NCI-H69 (cell line): ENCODE measurements at regions not wholly inside any gene's neighbourhood (a gene's known extent, or its start where the extent isn't known, plus 50 kb on each side); places are given as distances from the start of the nearest gene placed in this dataset.

Experiments used
- DNase-seq: peaks from one replicate; lab custom pipeline; 2025; lab: John Stamatoyannopoulos, UW

DNA sequence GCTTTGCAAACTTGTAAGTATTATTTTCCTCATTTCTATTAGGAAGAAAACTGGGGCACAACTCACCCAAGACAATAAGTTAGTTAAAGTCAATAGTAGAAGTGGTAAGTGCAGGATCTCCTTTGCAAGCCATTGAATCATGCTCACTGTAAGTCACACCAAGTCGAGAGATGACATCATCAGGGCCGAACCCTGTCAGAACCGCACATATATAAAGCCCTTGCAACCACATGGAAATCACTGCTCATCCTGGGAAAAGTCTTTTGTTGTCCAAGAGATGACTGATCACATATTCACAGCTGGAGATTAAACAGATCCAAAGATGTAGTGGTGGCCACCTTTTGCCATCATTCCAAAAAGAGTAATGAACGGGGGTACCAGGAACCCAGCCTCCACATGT, 484.8 kb upstream of the ID2 start:
- peak; percentile 19 for DNase-seq

DNA sequence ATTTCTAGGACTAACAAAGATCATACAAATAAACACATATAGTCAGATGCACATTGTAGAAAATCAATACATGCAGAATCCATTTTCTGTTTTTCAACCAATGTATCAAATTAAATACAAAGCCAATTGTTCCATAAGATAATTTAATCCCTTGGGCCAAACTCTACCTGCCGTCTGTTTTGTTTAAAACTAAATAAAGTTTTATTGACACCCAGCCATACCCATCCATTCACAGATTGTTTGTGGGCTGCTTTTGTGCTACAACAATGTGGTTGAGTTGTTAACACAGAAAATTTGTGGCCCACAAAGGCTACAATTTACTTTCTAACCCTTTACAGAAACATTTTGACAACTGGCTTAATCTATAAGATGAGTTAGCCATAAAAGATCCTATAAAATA, 484.0 kb upstream of the ID2 start:
- no peak for DNase-seq

GRCh38 chr2:8198766-8199382, 483.0 kb upstream of the ID2 start:
- no peak for DNase-seq

DNA sequence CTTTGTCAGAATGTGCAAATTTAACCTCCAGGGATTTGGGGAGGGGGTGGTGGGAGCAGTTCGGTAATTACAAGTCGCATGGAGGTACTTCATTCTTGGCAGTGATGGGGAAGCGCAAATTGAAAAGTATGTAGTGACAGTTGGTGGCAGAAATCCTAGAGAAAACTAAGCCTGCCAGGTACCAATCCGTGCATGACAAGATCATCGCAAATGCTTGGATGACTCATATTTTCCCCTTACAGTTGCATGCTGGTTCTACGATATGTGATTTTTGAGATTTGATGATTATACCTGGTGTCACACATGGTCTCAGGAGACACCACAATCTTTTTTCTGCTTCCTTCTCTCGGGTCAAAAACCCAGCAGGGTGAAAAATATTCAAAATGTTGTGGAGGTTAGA, 479.7 kb upstream of the ID2 start:
- peak; percentile 20 for DNase-seq

GRCh38 chr2:8203364-8203763, 478.5 kb upstream of the ID2 start:
- DNase-seq = peak; percentile 60

DNA sequence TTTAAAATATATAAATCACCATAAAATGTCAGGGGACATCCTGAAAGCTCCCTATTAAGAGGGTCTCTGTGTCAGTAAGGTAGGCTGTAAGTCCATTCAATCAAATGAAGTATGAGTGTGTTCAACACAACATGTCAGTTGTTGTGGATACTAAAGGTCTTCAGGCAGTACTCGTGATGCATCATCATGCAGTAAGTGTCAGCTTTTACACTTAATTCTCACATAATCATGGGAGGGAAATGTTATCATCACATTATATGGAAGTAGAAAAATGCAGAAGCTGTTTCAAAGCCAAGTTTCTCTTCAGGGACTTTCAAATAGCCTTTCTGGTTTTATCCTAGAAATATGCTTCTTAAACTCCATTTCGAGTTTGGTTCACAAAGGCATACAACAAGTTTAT, 477.1 kb upstream of the ID2 start:
- DNase-seq = no peak

GRCh38 chr2:8209494-8209893, 472.4 kb upstream of the ID2 start:
- DNase-seq = no peak

GRCh38 chr2:8211384-8211783, 470.5 kb upstream of the ID2 start:
- DNase-seq = no peak

GRCh38 chr2:8212239-8212638, 469.6 kb upstream of the ID2 start:
- no peak for DNase-seq

DNA sequence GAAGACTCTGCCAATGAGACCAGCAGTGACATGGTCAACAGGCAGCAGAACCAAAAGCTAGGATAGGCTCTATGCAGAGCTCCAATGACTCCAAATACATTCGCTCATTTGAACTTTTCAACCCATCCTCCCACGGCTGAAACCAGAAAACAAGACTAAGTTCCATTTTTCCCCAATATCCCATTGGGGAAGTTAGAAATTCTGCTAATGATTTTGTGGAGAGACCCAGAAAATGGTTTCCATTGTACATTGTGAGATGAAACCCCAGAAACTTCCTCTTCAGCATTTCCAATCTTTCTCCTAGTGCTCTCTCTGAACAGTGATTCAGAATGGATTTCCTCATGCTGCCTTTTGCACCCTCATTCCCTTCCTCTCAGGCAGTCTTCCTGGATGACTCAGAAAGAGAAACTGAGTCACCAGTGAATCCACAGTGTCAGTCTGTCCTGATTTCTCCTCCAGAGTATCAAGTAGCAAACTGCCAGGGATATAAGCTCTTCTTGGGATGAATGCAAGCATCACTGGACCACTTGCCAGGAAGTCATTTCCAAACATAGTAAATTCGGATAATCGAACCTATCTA, 467.7 kb upstream of the ID2 start:
- no peak for DNase-seq

DNA sequence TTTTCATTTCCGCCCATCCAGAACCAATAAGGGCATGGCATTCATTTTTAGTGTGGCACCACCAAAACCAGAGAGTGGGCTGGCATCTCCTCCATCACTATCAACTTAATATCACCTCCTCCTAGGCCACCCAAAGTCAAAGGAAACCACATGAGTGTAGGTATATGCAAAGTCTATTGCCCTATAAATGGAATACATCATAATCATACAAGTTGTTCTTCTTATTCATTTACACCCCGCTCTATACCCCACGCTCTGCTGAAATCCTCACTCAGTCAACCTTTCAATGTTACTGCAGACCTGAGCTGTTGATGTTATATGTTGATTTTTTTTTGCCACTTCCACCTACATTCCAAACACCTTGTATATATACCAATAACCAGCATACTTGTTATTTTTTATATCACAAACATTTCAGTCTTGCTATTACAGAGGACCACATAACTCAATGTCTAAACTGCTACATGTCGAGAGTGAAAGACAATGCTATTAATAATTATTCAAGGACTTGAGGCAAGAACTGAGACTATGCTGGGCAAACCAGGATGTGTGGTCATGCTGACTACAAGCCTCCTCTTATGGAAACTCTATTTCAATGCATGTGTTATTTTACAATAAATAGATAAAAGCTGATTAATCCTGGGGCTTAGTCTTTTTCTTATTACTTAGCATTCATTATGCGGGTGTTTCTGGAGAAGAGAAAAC, 466.5 kb upstream of the ID2 start:
- no peak for DNase-seq

DNA sequence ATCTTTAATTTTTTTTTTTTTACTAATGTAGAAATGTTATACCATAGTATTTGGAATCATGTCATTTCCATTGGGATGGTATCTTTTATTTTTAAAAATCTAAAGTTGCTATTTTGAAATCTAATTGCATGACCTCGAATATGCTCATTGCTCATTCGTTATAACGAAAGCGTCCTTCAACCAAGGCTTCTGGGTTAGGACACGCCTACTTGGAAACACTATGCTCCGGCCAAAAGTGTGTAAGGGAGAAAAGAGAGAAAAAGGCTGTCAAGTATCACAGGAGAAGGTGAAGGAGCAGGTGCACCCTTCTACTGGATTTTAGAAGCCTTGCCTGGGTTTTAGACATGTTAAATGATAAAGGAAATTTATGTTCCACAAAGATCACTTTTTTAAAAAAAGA, 465.9 kb upstream of the ID2 start:
- no peak for DNase-seq

- no peak for DNase-seq
Measured at GRCh38 chr2:8216397-8216796, 465.5 kb upstream of the ID2 start.

DNA sequence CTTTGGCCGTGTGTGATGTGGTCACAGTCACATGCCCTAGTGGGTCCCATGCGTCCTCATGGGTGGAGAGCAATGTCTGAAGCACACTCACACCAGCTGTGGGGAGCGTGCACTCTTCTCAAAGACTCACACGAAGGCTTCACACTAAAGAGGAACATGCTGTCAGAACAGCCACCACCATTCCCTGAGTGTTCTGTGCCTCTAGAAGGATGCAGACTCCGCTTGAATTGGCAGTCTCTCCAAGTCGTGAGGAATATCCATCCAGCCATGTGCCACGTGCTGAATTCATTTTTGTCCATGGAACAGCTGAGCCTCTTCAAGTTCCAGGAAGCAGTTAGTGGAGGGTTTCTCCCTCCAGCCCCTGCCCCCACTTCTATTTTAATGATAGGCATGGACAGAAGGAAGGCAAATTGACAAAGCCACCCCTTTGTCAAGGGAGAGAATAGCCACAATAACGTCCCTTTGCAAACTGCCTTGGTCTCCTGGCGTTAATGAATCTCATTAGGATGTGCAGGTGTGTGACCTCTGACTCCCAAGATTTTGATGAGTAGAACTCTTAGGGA, 464.3 kb upstream of the ID2 start:
- DNase-seq = peak; percentile 45

- no peak for DNase-seq
Measured at GRCh38 chr2:8219096-8219495, 462.8 kb upstream of the ID2 start.

DNA sequence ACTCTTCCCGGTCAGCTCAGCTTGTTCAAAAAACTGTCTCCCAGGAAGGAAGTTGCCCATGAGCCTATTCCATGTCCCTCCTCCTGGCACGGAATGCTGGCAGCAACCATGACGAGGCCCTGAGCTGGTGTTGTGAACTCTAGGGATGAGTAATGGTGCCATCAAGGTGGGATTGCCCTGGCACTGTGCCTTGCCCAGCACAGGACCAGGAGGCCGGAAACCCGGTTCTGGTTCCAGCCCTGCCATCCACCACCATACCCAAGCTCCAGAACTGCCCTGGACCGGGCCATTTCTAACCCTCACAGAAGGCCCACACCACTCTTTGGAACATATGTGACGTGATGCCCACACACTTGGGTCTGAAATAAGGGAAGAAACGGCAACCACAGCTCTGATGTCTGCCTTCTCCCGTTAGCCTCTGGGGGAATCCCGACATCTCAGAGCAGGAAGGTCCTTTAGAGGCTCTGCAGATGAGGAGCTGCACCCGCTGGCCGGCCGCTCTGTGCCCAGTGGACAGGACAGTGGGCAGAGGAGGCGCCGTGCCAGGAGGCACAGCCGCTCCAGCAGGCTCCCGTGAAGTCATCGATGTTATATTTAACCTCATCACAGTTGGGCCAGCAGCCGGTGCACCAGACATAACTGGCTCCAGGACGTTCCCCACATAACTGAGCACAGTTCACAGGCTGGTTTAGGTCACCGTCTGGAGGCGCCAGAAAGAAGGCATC, 462.1 kb upstream of the ID2 start:
- no peak for DNase-seq

DNA sequence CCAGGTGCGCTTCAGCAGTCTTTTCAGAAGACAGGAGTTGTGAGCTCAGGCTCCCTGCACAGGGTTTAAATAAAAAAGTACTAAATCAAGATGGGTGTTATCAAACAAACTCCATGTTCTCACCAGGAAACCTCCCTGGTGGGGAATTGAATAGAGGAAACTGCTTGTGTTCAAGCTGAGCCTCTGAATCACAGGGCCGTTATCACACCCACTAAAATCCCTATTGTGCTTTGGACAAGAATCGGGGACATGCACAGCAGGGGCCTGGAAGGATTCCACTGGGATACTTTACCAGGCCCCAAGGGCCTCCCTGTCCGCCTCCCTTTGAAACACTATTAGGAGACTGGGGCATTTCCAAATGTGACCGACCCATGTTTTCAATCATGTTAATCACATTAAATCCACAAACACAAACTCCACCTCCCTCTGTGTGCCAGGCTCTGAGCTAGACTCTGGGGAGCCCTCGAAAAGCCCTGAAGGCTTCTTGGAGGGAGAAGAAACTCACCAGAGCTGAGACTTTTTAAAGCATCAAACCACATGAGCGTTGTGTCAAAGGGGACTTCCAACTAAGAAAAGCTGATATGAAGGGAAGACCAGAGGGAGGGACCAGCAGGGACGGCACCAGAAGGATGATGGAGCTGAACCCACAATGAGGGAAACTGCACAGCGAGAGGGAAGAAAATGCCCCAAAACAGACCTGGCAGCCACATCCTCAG, 458.7 kb upstream of the ID2 start:
- peak; percentile 44 for DNase-seq

DNA sequence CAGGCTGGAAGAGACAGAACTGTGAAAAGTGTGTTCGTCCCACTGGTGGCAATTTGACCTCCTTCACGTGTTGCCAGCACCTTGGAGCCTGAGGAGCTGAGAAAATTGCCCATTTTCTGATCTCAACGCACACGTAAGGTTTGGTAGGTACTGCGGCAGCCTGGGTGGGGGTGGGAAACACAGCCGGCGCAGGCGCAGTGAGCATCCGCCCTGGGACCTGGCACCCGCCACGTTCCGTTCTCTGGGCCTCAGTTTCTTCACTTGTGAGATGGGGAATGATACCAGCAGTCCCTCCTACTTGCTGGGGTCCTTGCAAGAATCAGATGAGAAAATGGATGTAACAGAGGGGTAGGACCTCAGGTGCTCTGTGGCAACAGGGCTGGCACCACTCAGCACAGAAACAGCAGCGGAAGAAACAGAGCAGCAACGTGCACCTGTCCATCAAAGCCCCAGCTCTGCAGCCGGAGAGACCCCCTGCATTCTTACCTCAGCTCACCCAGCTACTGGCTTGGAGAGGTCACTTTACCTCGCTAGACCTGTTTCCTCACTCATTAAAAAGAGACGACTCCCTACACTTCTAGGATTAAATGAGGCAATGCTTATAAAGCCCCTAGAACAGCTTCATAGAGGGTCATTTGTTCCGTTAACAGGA, 458.0 kb upstream of the ID2 start:
- DNase-seq = no peak

GRCh38 chr2:8224347-8225190, 457.3 kb upstream of the ID2 start:
- DNase-seq = no peak

GRCh38 chr2:8225266-8225665, 456.6 kb upstream of the ID2 start:
- no peak for DNase-seq

- DNase-seq = no peak
Measured at GRCh38 chr2:8225798-8226197, 456.1 kb upstream of the ID2 start.
